GM12892 (cell line): ENCODE measurements at regions not wholly inside any gene's neighbourhood (a gene's known extent, or its start where the extent isn't known, plus 50 kb on each side); places are given as distances from the start of the nearest gene placed in this dataset.

ENCODE experiments used
- POLR2A ChIP-seq: IDR thresholded peaks from 2 replicates; pipeline ENCODE4 v1.6.1; 2011; ENCODE audit warnings: low read depth, low read length, control low read depth
- POLR2AphosphoS5 ChIP-seq: IDR thresholded peaks from 2 replicates; pipeline ENCODE4 v1.6.1; 2011; ENCODE audit warnings: low read depth, low read length, control low read depth
- TAF1 ChIP-seq: IDR thresholded peaks from 2 replicates; pipeline ENCODE4 v1.6.1; 2011; ENCODE audit warnings: low read depth, mild to moderate bottlenecking, control low read depth, low read length, borderline replicate concordance

DNA sequence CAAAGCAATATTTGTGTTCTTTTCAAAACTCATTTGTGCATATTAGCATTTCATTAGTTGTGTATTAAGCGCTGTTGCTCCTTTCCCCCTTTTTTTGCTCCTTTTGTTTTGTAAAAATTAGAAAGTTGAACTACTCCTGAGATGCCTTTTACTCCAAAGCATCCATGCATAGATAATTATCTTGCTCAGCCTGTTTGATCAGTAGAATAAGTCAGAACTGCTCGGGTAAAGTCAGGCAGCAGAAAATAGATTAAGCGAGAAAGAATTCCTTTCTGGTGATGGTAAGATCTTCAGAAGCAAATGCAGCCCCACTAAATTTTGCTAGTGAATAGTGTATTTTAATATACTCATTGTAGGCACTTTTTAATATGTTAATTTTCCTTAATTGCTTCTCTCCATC, 227.1 kb downstream of the TEX36 start:
- TF ChIP-seq POLR2A (no peak), POLR2AphosphoS5 (no peak), TAF1 (no peak)
